ENCODE measurements at regions not wholly inside any gene's neighbourhood (a gene's known extent, or its start where the extent isn't known, plus 50 kb on each side); places are given as distances from the start of the nearest gene placed in this dataset.

DNA sequence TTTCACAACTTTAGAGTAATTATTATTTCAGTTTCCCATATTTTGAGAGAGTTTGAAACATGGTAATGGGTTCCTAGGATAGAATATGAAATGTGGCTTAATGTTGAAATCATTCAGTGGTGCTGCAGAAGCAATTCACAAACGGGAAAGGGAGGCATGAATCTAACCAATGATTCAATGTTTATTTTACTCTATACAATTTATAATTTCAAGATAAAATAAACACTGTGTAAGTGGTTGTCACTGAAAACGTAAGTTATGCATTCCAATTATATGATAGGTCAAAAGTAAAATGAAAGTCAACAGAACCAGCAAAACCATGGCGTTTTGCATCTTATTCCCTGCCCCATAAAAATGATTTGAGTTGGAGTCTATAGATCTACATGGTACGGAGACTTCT, 1207.1 kb upstream of the CDH18 start:
- POLR2A ChIA-PET: no interaction called here
- TF ChIP-seq, protein P1, sequence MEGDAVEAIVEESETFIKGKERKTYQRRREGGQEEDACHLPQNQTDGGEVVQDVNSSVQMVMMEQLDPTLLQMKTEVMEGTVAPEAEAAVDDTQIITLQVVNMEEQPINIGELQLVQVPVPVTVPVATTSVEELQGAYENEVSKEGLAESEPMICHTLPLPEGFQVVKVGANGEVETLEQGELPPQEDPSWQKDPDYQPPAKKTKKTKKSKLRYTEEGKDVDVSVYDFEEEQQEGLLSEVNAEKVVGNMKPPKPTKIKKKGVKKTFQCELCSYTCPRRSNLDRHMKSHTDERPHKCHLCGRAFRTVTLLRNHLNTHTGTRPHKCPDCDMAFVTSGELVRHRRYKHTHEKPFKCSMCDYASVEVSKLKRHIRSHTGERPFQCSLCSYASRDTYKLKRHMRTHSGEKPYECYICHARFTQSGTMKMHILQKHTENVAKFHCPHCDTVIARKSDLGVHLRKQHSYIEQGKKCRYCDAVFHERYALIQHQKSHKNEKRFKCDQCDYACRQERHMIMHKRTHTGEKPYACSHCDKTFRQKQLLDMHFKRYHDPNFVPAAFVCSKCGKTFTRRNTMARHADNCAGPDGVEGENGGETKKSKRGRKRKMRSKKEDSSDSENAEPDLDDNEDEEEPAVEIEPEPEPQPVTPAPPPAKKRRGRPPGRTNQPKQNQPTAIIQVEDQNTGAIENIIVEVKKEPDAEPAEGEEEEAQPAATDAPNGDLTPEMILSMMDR (IDR thresholded peaks at IDR 0.05; ENCODE audit: insufficient read depth, low read depth, low read length): no peak
- no peak overlapping the region for H3K4me3 ChIP-seq (ENCODE audit: low read depth, low read length)
- H3K27me3 ChIP-seq (ENCODE audit: control insufficient read depth, insufficient read depth, low read length): no peaks in the 10 kb centered on the region
- no peaks in the 10 kb centered on the region for H3K36me3 ChIP-seq (ENCODE audit: control insufficient read depth, insufficient read depth, low read length)
- no peak for DNase-seq (ENCODE audit: low read depth)
- CTCF ChIA-PET: no interaction called here

- no peaks in the 10 kb centered on the region for H3K27me3 ChIP-seq (ENCODE audit: control insufficient read depth, insufficient read depth, low read length)
- no peak overlapping the region for H3K4me3 ChIP-seq (ENCODE audit: low read depth, low read length)
- DNase-seq (ENCODE audit: low read depth): no peak
- TF ChIP-seq, protein P1 (IDR thresholded peaks at IDR 0.05; ENCODE audit: insufficient read depth, low read depth, low read length): no peak
- CTCF ChIA-PET: no interaction called here
- no peaks in the 10 kb centered on the region for H3K36me3 ChIP-seq (ENCODE audit: control insufficient read depth, insufficient read depth, low read length)
- POLR2A ChIA-PET: no interaction called here
Observed at GRCh38 chr5:21185536-21185935, 1197.5 kb upstream of the CDH18 start.

DNA sequence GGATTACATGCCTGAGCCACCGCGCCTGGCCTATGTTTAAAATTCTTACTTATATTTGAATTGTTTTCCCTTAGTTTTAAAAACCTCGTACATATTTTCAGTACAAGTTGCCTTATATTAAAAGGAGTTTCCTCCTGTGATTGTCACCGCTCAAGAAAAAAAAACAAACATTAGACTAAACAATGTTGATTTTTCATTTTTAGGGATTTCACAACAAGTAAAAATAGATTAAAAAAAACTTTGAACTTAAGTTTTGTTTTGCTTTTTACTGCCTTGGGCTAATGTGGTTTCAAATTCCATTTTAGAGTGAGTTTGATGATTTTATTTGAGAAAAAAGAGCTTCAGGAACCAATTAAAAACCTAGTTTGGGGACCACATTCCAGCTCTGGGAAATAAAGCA, 1196.6 kb upstream of the CDH18 start:
- TF ChIP-seq, protein P1 (IDR thresholded peaks at IDR 0.05; ENCODE audit: insufficient read depth, low read depth, low read length): no peak
- ChIA-PET CTCF (no interaction called here), POLR2A (no interaction called here)
- DNase-seq (ENCODE audit: low read depth): no peak
- no peaks in the 10 kb centered on the region for H3K27me3 ChIP-seq (ENCODE audit: control insufficient read depth, insufficient read depth, low read length)
- H3K4me3 ChIP-seq (ENCODE audit: low read depth, low read length): no peak overlapping the region
- no peaks in the 10 kb centered on the region for H3K36me3 ChIP-seq (ENCODE audit: control insufficient read depth, insufficient read depth, low read length)

- ChIA-PET CTCF (no interaction called here), POLR2A (no interaction called here)
- Histone ChIP-seq H3K36me3 (ENCODE audit: control insufficient read depth, insufficient read depth, low read length) (no peaks in the 10 kb centered on the region), H3K4me3 (ENCODE audit: low read depth, low read length) (no peak overlapping the region), H3K27me3 (ENCODE audit: control insufficient read depth, insufficient read depth, low read length) (no peaks in the 10 kb centered on the region)
- no peak for DNase-seq (ENCODE audit: low read depth)
- TF ChIP-seq, protein P1 (IDR thresholded peaks at IDR 0.05; ENCODE audit: insufficient read depth, low read depth, low read length): no peak
Observed at GRCh38 chr5:21181609-21182125, 1193.7 kb upstream of the CDH18 start.

GRCh38 chr5:21173526-21173925, 1185.5 kb upstream of the CDH18 start:
- no peak for DNase-seq (ENCODE audit: low read depth)
- POLR2A ChIA-PET: no interaction called here
- Histone ChIP-seq H3K4me3 (ENCODE audit: low read depth, low read length) (no peak overlapping the region), H3K36me3 (ENCODE audit: control insufficient read depth, insufficient read depth, low read length) (no peaks in the 10 kb centered on the region), H3K27me3 (ENCODE audit: control insufficient read depth, insufficient read depth, low read length) (no peaks in the 10 kb centered on the region)
- CTCF ChIA-PET: no interaction called here
- TF ChIP-seq, protein P1 (IDR thresholded peaks at IDR 0.05; ENCODE audit: insufficient read depth, low read depth, low read length): no peak

All from BJ (cell line).